Keratinocyte (primary cell): ENCODE measurements at regions not wholly inside any gene's neighbourhood (a gene's known extent, or its start where the extent isn't known, plus 50 kb on each side); places are given as distances from the start of the nearest gene placed in this dataset.

Source experiments
- DNase-seq: peaks from one replicate; pipeline ENCODE4 v3.0.0-alpha.2; 2011; ENCODE audit warnings: low read depth, missing footprints, low spot score
- FAIRE-seq: peaks from 2 replicates; lab custom pipeline; 2011; peaks lifted over from hg19 to GRCh38; lab: Jason Lieb, UNC
- H2AFZ ChIP-seq: 2 replicates; pipeline ENCODE4 v1.6.0; 2012; ENCODE audit warnings: low read length, control low read depth, inconsistent platforms; ENCODE audit not compliant: control insufficient read depth
- H3K27ac ChIP-seq: 2 replicates; pipeline ENCODE4 v1.5.1; 2011; ENCODE audit warnings: low read length; ENCODE audit not compliant: control insufficient read depth, insufficient read depth
- H3K27me3 ChIP-seq: 3 replicates; pipeline ENCODE4 v1.6.0; 2011; ENCODE audit warnings: low read length; ENCODE audit not compliant: control insufficient read depth, insufficient read depth; ENCODE audit errors: extremely low read depth
- H3K36me3 ChIP-seq, 2 experiments: 2 replicates in 1 of 2; 3 replicates in 1 of 2; pipeline ENCODE4 v1.5.1; 2011; ENCODE audit warnings: low read length in 2 of 2, mild to moderate bottlenecking in 1 of 2; ENCODE audit not compliant: control insufficient read depth in 2 of 2, insufficient read depth in 2 of 2; ENCODE audit errors: extremely low read depth in 1 of 2
- H3K4me1 ChIP-seq: 3 replicates; pipeline ENCODE4 v1.5.1; 2011; ENCODE audit warnings: low read length; ENCODE audit not compliant: control insufficient read depth, insufficient read depth; ENCODE audit errors: extremely low read depth
- H3K4me2 ChIP-seq: 3 replicates; pipeline ENCODE4 v1.6.0; 2011; ENCODE audit warnings: low read depth, low read length; ENCODE audit not compliant: control insufficient read depth, insufficient read depth; ENCODE audit errors: extremely low read depth
- H3K4me3 ChIP-seq, 3 experiments: fragments of 200-600 bp in 1 of 3; sonication (generic) in 1 of 3; 2 replicates in 2 of 3; 3 replicates in 1 of 3; pipeline ENCODE4 v1.5.1; 2011 to 2016; ENCODE audit warnings: low read length in 3 of 3, mild to moderate bottlenecking in 3 of 3, control low read depth in 2 of 3, inconsistent platforms in 1 of 3, low read depth in 1 of 3, mixed read lengths in 1 of 3, mixed run types in 1 of 3, moderate library complexity in 1 of 3; ENCODE audit not compliant: control insufficient read depth in 2 of 3, insufficient read depth in 2 of 3; ENCODE audit errors: extremely low read depth in 1 of 3
- H3K79me2 ChIP-seq: 2 replicates; pipeline ENCODE4 v1.6.0; 2012; ENCODE audit warnings: low read length; ENCODE audit not compliant: control insufficient read depth, insufficient read depth
- H3K9ac ChIP-seq: 3 replicates; pipeline ENCODE4 v1.6.0; 2011; ENCODE audit warnings: low read length; ENCODE audit not compliant: control insufficient read depth, insufficient read depth; ENCODE audit errors: extremely low read depth
- H3K9me1 ChIP-seq: 3 replicates; pipeline ENCODE4 v1.6.0; 2011; ENCODE audit warnings: low read length; ENCODE audit not compliant: control insufficient read depth, insufficient read depth; ENCODE audit errors: extremely low read depth
- H3K9me3 ChIP-seq: 2 replicates; pipeline ENCODE4 v1.5.1; 2012; ENCODE audit warnings: low read depth, low read length; ENCODE audit not compliant: control insufficient read depth
- H4K20me1 ChIP-seq: 3 replicates; pipeline ENCODE4 v1.6.0; 2011; ENCODE audit warnings: low read length; ENCODE audit not compliant: control insufficient read depth, insufficient read depth; ENCODE audit errors: extremely low read depth
- CTCF ChIP-seq, 3 experiments: IDR thresholded peaks in 1 of 3; conservative IDR thresholded peaks in 1 of 3; optimal IDR thresholded peaks in 1 of 3; 2 replicates in 2 of 3; 3 replicates in 1 of 3; pipeline versions ENCODE3 to v1.5.1; 2011; ENCODE audit warnings: low read length in 3 of 3, mild to moderate bottlenecking in 3 of 3, moderate library complexity in 2 of 3, control low read depth in 1 of 3, inconsistent platforms in 1 of 3; ENCODE audit not compliant: insufficient read depth in 2 of 3; ENCODE audit errors: extremely low read depth in 1 of 3
- EZH2 ChIP-seq: IDR thresholded peaks from one replicate; pipeline ENCODE4 v1.6.1; 2012; ENCODE audit warnings: inconsistent platforms, mild to moderate bottlenecking, low read length, moderate library complexity
- dilution Hi-C: fragments of 300-500 bp; cut with MboI; formaldehyde crosslinking; loops from one replicate; pipeline ENCODE4 v1.7.0; 2020; ENCODE audit warnings: low sequenced_read_pairs; ENCODE audit not compliant: extremely low pct_ligation_motif_present

GRCh38 chr5:178791976-178792375, 61.5 kb upstream of the ZNF354A start:
- peaks cover 18% of the 10 kb centered on the region for H3K9me3 ChIP-seq
- no peaks in the 10 kb centered on the region for H3K4me1 ChIP-seq
- H3K79me2 ChIP-seq, result no peaks in the 10 kb centered on the region
- no peak for DNase-seq
- no peak overlapping the region for H3K4me2 ChIP-seq
- no peaks in the 10 kb centered on the region for H3K9me1 ChIP-seq
- H3K4me3 ChIP-seq, result no peak overlapping the region
- no peaks in the 10 kb centered on the region for H4K20me1 ChIP-seq
- TF ChIP-seq EZH2 (no peak), CTCF (optimal IDR thresholded peaks at IDR 0.05 in 1 of 3, IDR thresholded peaks at IDR 0.05 in 1 of 3, conservative IDR thresholded peaks at IDR 0.05 in 1 of 3; ENCODE audit: extremely low read depth in 1 of 3, insufficient read depth in 2 of 3, low read length in 3 of 3) (no peak)
- dilution Hi-C loops, result no loop called here
- no peak overlapping the region for H3K27ac ChIP-seq
- H3K36me3 ChIP-seq, result no peaks in the 10 kb centered on the region
- FAIRE-seq, result no peak
- H3K27me3 ChIP-seq, result no peaks in the 10 kb centered on the region
- H2AFZ ChIP-seq, result no peak overlapping the region
- H3K9ac ChIP-seq, result no peak overlapping the region

GRCh38 chr5:178790371-178790770, 59.9 kb upstream of the ZNF354A start:
- Histone ChIP-seq H3K79me2 (no peaks in the 10 kb centered on the region), H4K20me1 (no peaks in the 10 kb centered on the region), H3K27me3 (no peaks in the 10 kb centered on the region), H3K4me2 (no peak overlapping the region), H3K9me3 (peaks cover 18% of the 10 kb centered on the region), H3K9me1 (no peaks in the 10 kb centered on the region), H3K27ac (no peak overlapping the region), H3K4me1 (peaks cover 3% of the 10 kb centered on the region), H3K4me3 (no peak overlapping the region), H3K9ac (no peak overlapping the region), H2AFZ (no peak overlapping the region), H3K36me3 (no peaks in the 10 kb centered on the region)
- DNase-seq (no peak), FAIRE-seq (no peak)
- no peak for TF ChIP-seq CTCF (optimal IDR thresholded peaks at IDR 0.05 in 1 of 3, IDR thresholded peaks at IDR 0.05 in 1 of 3, conservative IDR thresholded peaks at IDR 0.05 in 1 of 3; ENCODE audit: extremely low read depth in 1 of 3, insufficient read depth in 2 of 3, low read length in 3 of 3)
- no peak for TF ChIP-seq EZH2
- dilution Hi-C loops, result no loop called here
